Adrenal gland (tissue), 5 donors: ENCODE measurements at regions not wholly inside any gene's neighbourhood (a gene's known extent, or its start where the extent isn't known, plus 50 kb on each side); places are given as distances from the start of the nearest gene placed in this dataset.

ENCODE experiments used
- CTCF ChIP-seq, 6 experiments: fragments of 450-650 bp in 4 of 6; fragments of 200-600 bp in 2 of 6; sonication (generic) in 1 of 6; IDR thresholded peaks; 1 replicate in 5 of 6; 2 replicates in 1 of 6; pipeline versions ENCODE4 v1.5.1 to v1.8.0; 2016 to 2021; ENCODE audit warnings: antibody characterized with exemption in 6 of 6, mild to moderate bottlenecking in 2 of 6, moderate library complexity in 1 of 6
- POLR2A ChIP-seq, 2 donors: fragments of 450-650 bp; IDR thresholded peaks; one replicate each; pipeline ENCODE4 v1.6.1; 2017; ENCODE audit warnings: antibody characterized with exemption in 2 of 2, mild to moderate bottlenecking in 2 of 2, moderate library complexity in 1 of 2
- donor health status: DM: no; HTN: no; CAD: no.

DNA sequence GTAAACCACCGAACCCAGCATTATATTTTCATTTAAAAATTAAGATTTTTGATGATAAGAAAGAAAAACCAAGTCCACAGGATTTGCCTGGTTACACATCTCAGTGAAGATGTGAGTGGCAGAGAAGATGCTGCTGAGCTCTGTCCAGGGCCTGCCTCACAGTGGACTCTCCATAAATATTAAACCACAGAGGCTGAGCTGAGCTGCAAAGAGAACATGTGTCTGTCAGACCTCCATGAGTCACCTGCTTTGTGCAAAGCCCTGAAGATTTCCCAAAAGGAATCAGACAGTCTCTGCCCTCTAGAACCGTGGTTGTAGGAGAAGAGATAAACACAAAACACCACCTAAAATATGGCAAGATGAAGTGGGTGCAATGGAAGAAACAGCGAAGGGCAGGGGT is 127.2 kb upstream of the TSC22D1 start:
- TF ChIP-seq CTCF (IDR thresholded peaks at IDR 0.05), result no peak
- no peak for TF ChIP-seq POLR2A (IDR thresholded peaks at IDR 0.05)
